ENCODE measurements at regions not wholly inside any gene's neighbourhood (a gene's known extent, or its start where the extent isn't known, plus 50 kb on each side); places are given as distances from the start of the nearest gene placed in this dataset.

DNA sequence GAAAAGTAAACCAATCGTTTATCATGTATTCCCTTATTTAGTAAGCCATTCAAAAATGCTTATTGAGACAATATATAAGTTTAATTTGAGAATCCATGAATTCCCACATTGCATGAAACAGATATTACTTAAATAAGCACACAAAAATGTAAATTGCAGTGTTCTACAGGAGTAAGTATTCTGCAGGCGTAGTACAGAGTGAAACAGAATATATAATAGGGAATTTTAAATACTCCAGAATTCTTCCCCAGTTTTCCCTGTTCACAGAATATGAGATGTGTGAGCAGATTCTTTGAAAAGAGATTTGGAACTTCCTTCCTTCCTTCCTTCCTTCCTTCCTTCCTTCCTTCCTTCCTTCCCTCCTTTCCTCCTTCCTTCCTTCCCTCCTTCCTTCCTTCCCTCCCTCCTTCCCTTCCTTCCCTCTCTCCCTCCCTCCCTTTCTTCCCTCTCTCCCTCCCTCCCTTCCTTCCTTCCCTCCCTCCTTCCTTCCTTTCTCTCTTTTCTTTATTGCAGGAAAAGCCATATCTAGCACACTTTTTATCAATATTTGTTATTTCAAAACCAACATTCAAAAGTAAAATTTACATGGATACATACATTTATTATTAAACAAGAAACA lies 977.7 kb upstream of the LRRTM1 start:
- TF ChIP-seq EZH2phosphoT487 (IDR thresholded peaks at IDR 0.05; ENCODE audit: insufficient read depth, low read depth) (no peak), EZH2 (IDR thresholded peaks at IDR 0.05; ENCODE audit: insufficient read depth, poor library complexity, severe bottlenecking) (no peak)

Data from GM23248 (cell line).